ENCODE measurements at regions not wholly inside any gene's neighbourhood (a gene's known extent, or its start where the extent isn't known, plus 50 kb on each side); places are given as distances from the start of the nearest gene placed in this dataset.

DNA sequence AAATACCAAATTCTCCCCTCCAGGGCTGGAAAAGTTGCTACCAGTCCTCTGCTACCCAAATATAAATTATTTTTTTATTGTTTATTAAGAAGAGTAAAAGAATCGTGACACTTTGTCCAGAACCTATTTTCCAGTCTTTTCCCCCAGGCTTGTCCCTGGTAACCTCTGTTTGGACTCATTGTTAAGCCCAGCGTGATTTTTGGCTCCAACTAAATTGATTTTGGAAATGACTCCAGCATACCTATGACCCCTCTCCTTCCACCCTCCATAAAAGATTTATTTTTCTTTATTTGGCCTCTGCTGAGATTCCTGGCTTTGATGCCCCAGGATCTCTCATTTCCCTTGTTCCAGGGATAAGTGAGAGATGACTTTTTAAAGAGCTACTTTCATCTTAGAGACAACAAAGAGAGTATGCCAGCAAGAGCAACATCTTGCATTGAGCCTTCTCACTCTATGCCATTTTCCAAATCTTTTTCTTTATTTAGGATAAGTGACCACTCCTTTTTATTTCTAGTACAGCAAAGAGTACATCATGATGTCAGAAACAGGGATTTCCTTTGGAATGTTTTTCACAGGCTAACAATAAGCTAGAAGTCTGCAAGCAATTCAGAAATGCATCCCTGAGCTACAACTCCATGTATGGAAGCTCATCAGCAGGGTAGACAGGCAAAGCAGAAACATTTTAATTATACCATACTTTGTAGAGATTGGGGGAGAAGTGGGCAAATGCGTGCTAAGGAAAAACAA lies 75.8 kb downstream of the DAD1 start:
- Histone ChIP-seq H3K27me3 (ENCODE audit: low read depth) (no peaks in the 10 kb centered on the region; the same call in 1 of the 2 replicates), H3K36me3 (replicated peaks) (no peaks in the 10 kb centered on the region), H3K9me3 (no peaks in the 10 kb centered on the region), H3K4me3 (no peak overlapping the region), H3K4me1 (peaks cover 5% of the 10 kb centered on the region)
- in situ Hi-C loops (cut with MboI; ENCODE audit: low sequenced_read_pairs), result no loop called here
- no peak for DNase-seq (ENCODE audit: low spot score in 2 of 2)

GRCh38 chr14:22512106-22512814 lies 76.8 kb downstream of the DAD1 start:
- no peaks in the 10 kb centered on the region for H3K4me1 ChIP-seq

DNA sequence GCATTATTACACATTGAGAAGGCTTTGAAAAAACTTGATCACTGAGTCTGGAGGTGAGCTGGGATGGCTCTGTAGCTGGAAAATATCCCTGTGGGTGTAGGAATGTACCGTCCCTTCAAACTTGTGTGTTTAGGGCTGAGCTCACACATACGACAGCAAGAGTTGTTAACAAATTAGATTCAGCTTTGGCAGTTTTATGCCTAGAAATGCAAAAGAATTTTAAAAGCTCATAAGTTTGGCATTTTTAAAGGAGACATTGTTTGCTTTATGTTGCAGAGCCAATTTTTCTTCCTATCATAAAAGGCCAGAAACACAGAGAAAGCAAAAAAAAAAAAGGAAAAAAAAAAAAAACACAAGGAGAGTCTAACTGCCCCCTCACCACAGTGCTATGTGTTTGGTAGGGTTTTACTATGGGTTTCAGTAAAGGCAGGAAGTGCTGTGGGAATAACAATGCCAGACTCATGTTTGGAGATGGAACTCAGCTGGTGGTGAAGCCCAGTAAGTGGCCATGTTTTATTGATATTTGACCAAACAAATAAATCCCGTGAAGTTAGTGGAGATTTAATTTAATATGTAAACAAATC lies 78.4 kb downstream of the DAD1 start:
- Histone ChIP-seq H3K4me3 (no peak overlapping the region), H3K36me3 (replicated peaks) (no peaks in the 10 kb centered on the region), H3K4me1 (no peaks in the 10 kb centered on the region), H3K27me3 (ENCODE audit: low read depth) (no peaks in the 10 kb centered on the region), H3K9me3 (no peaks in the 10 kb centered on the region)
- no peak for DNase-seq (ENCODE audit: low spot score in 2 of 2)
- in situ Hi-C loops (cut with MboI; ENCODE audit: low sequenced_read_pairs), result no loop called here

More at GRCh38 chr14:22512106-22512814, 76.8 kb downstream of the DAD1 start:
- Histone ChIP-seq H3K4me3 (no peak overlapping the region), H3K36me3 (replicated peaks) (no peaks in the 10 kb centered on the region), H3K9me3 (no peaks in the 10 kb centered on the region), H3K27me3 (ENCODE audit: low read depth) (no peaks in the 10 kb centered on the region; the same call in 1 of the 2 replicates)
- no peak for DNase-seq (ENCODE audit: low spot score in 2 of 2)
- in situ Hi-C loops (cut with MboI; ENCODE audit: low sequenced_read_pairs), result no loop called here

DNA sequence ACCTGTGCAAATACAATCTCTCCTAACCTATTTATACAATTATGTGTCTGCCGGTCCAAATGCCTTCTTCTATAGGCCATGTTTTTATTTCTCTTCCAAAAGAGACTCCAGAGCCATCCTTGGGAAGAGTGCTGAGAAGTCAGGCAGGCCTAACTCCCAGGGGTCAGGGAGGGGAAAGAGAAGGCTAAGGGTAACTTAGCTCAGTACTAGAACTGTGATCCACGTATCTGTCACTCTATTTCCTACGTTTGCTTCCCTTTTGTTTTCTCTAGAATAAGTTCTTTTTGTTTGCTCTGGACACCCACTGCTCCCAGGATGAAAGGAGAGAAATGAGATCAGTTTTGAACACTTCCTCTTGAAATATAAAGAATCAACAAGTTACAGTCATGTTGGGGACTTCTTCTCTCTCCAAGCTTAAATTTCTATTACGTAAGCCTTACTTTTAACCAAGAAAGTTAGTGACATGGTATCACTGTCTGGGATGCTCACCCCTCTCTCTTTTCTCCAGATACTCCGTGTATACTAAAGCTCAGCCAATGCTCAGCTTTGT lies 79.2 kb downstream of the DAD1 start:
- Histone ChIP-seq H3K4me1 (no peaks in the 10 kb centered on the region), H3K4me3 (no peak overlapping the region), H3K27me3 (ENCODE audit: low read depth) (no peaks in the 10 kb centered on the region), H3K9me3 (no peaks in the 10 kb centered on the region), H3K36me3 (replicated peaks) (no peaks in the 10 kb centered on the region)
- no peak for DNase-seq (ENCODE audit: low spot score in 2 of 2)
- in situ Hi-C loops (cut with MboI; ENCODE audit: low sequenced_read_pairs), result no loop called here

DNA sequence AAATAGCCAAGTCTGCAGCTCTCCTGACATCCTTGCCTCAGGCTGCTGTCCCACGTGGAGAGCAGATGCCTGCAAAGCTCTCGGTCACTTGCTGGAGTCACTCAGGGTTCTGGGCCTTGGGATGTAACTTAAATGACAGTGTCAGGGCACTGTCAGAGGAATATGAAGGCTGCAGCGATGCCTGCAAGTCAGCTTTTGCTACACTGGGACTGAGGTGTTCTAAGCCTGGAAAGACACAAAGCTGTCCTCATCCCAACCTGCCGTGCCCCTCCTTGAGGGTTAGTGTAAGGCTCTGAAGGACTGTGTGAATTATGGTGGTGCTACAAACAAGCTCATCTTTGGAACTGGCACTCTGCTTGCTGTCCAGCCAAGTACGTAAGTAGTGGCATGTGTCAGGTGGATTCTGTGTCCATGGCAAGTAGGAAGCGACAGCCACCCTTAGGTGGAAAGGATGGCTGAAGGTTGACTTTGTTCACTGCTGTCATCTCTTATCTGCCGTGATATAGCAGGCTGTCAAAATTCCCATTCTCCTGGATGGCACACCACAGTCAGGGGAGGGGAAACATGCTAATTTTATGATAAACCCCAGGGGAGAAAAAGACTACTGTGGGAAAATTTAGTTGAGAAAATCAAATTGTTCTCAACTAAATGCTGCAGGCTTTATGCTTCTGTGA lies 79.9 kb downstream of the DAD1 start:
- no peaks in the 10 kb centered on the region for H3K27me3 ChIP-seq (ENCODE audit: low read depth)
- H3K4me1 ChIP-seq, result no peaks in the 10 kb centered on the region
- H3K36me3 ChIP-seq (replicated peaks), result no peaks in the 10 kb centered on the region
- no peaks in the 10 kb centered on the region for H3K9me3 ChIP-seq
- DNase-seq (ENCODE audit: low spot score in 2 of 2), result no peak
- in situ Hi-C loops (cut with MboI; ENCODE audit: low sequenced_read_pairs), result no loop called here
- H3K4me3 ChIP-seq, result no peak overlapping the region

DNA sequence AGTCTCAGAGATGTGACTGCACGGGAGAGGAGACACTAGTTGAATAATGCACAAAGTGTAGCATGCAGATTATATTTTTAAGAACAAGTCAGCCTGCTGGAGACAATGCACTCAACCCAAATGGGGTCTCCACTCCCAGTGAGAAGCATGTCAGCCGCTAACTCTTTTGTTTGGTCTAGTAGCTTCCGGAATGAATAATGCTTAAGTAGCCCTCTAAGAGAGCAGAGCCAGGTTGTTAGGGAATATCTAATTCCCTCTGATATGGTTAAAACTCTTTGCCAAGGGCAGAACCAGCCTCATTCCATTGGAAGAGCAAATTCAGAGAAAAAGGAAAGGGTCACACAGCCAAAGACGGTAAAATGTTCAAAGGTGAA lies 80.4 kb downstream of the DAD1 start:
- no peaks in the 10 kb centered on the region for H3K36me3 ChIP-seq (replicated peaks)
- H3K4me3 ChIP-seq, result no peak overlapping the region
- H3K9me3 ChIP-seq, result no peaks in the 10 kb centered on the region
- no peaks in the 10 kb centered on the region for H3K4me1 ChIP-seq
- in situ Hi-C loops (cut with MboI; ENCODE audit: low sequenced_read_pairs), result no loop called here
- no peak for DNase-seq (ENCODE audit: low spot score in 2 of 2)
- H3K27me3 ChIP-seq (ENCODE audit: low read depth), result no peaks in the 10 kb centered on the region

GRCh38 chr14:22508150-22508457 lies 80.9 kb downstream of the DAD1 start:
- no peaks in the 10 kb centered on the region for H3K36me3 ChIP-seq (replicated peaks)
- no peak for DNase-seq (ENCODE audit: low spot score in 2 of 2)
- in situ Hi-C loops (cut with MboI; ENCODE audit: low sequenced_read_pairs), result no loop called here
- no peak overlapping the region for H3K4me3 ChIP-seq
- H3K4me1 ChIP-seq, result no peaks in the 10 kb centered on the region
- no peaks in the 10 kb centered on the region for H3K9me3 ChIP-seq
- H3K27me3 ChIP-seq (ENCODE audit: low read depth), result no peaks in the 10 kb centered on the region

- no peaks in the 10 kb centered on the region for H3K9me3 ChIP-seq
- no peak for DNase-seq (ENCODE audit: low spot score in 2 of 2)
- no peak overlapping the region for H3K4me3 ChIP-seq
- no peaks in the 10 kb centered on the region for H3K4me1 ChIP-seq
- H3K27me3 ChIP-seq (ENCODE audit: low read depth), result no peaks in the 10 kb centered on the region
- no peaks in the 10 kb centered on the region for H3K36me3 ChIP-seq (replicated peaks)
- in situ Hi-C loops (cut with MboI; ENCODE audit: low sequenced_read_pairs), result no loop called here
Observed at GRCh38 chr14:22506778-22507351, 82.2 kb downstream of the DAD1 start.

GRCh38 chr14:22506378-22506710 lies 82.7 kb downstream of the DAD1 start:
- H3K36me3 ChIP-seq (replicated peaks), result no peaks in the 10 kb centered on the region
- in situ Hi-C loops (cut with MboI; ENCODE audit: low sequenced_read_pairs), result no loop called here
- no peaks in the 10 kb centered on the region for H3K9me3 ChIP-seq
- H3K27me3 ChIP-seq (ENCODE audit: low read depth), result no peaks in the 10 kb centered on the region
- DNase-seq (ENCODE audit: low spot score in 2 of 2), result no peak
- no peaks in the 10 kb centered on the region for H3K4me1 ChIP-seq
- no peak overlapping the region for H3K4me3 ChIP-seq

GRCh38 chr14:22505697-22506377 lies 83.2 kb downstream of the DAD1 start:
- no peak for DNase-seq (ENCODE audit: low spot score in 2 of 2)
- Histone ChIP-seq H3K4me1 (no peaks in the 10 kb centered on the region), H3K27me3 (ENCODE audit: low read depth) (no peaks in the 10 kb centered on the region), H3K4me3 (no peak overlapping the region), H3K36me3 (replicated peaks) (no peaks in the 10 kb centered on the region), H3K9me3 (no peaks in the 10 kb centered on the region)
- in situ Hi-C loops (cut with MboI; ENCODE audit: low sequenced_read_pairs), result no loop called here

- H3K36me3 ChIP-seq (replicated peaks), result no peaks in the 10 kb centered on the region
- H3K9me3 ChIP-seq, result no peaks in the 10 kb centered on the region
- no peak for DNase-seq (ENCODE audit: low spot score in 2 of 2)
- H3K4me1 ChIP-seq, result no peaks in the 10 kb centered on the region
- no peak overlapping the region for H3K4me3 ChIP-seq
- in situ Hi-C loops (cut with MboI; ENCODE audit: low sequenced_read_pairs), result no loop called here
- H3K27me3 ChIP-seq (ENCODE audit: low read depth), result no peaks in the 10 kb centered on the region
Observed at GRCh38 chr14:22505309-22505696, 83.7 kb downstream of the DAD1 start.

DNA sequence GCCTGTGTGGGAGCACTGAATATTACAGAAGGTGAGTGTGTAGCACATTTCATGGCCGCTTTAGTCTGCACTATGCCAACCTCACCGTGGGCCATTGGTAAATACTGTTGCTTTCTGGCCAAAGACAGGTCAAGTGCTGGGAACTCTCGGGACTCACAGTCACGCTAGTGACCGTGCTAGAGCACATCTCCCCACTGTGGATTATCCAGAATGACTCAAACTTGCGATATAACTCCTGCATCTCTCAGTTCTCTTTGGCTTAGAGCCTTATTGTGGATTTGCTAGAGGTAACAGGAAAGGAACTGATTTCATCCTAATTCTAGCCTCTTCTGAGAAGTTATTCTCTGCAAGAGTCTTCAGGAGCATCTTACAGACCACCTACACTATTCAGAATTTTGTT lies 86.5 kb downstream of the DAD1 start:
- in situ Hi-C loops (cut with MboI; ENCODE audit: low sequenced_read_pairs), result no loop called here
- no peaks in the 10 kb centered on the region for H3K36me3 ChIP-seq (replicated peaks)
- DNase-seq (ENCODE audit: low spot score in 2 of 2), result no peak
- H3K4me1 ChIP-seq, result no peaks in the 10 kb centered on the region
- H3K4me3 ChIP-seq, result no peak overlapping the region
- no peaks in the 10 kb centered on the region for H3K27me3 ChIP-seq (ENCODE audit: low read depth)
- no peaks in the 10 kb centered on the region for H3K9me3 ChIP-seq

DNA sequence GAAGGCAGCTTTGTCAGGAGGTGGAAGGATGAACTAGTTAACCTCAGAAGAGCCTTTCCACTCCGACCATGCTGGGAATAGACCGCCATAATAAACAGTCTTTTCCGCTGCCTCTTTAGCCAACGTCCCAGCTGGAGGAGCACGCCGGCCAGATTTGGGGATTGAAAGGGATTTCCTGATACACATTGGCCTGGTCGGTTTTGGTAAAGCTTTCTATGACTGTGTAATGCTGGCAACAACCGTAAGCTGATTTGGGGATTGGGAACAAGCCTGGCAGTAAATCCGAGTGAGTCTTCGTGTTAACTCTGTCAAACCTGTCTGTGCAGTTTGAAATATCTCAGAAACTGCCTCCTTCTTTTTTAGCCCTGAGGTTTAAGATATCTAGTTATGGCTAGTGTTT lies 87.0 kb downstream of the DAD1 start:
- H3K27me3 ChIP-seq (ENCODE audit: low read depth), result no peaks in the 10 kb centered on the region
- DNase-seq (ENCODE audit: low spot score in 2 of 2), result no peak
- in situ Hi-C loops (cut with MboI; ENCODE audit: low sequenced_read_pairs), result no loop called here
- H3K9me3 ChIP-seq, result no peaks in the 10 kb centered on the region
- no peak overlapping the region for H3K4me3 ChIP-seq
- no peaks in the 10 kb centered on the region for H3K36me3 ChIP-seq (replicated peaks)
- no peaks in the 10 kb centered on the region for H3K4me1 ChIP-seq
